ENCODE measurements at regions not wholly inside any gene's neighbourhood (a gene's known extent, or its start where the extent isn't known, plus 50 kb on each side); places are given as distances from the start of the nearest gene placed in this dataset.

GRCh38 chr21:22871692-22872091 lies 1873.5 kb downstream of the NCAM2 start:
- ChIA-PET CTCF (no interaction called here), POLR2A (no interaction called here)
- Histone ChIP-seq H3K36me3 (ENCODE audit: control insufficient read depth, insufficient read depth, low read length) (no peaks in the 10 kb centered on the region), H3K4me3 (ENCODE audit: low read depth, low read length) (no peak overlapping the region), H3K27me3 (ENCODE audit: control insufficient read depth, insufficient read depth, low read length) (no peaks in the 10 kb centered on the region)
- no peak for TF ChIP-seq CTCF (IDR thresholded peaks at IDR 0.05; ENCODE audit: insufficient read depth, low read depth, low read length)
- no peak for DNase-seq (ENCODE audit: low read depth)

DNA sequence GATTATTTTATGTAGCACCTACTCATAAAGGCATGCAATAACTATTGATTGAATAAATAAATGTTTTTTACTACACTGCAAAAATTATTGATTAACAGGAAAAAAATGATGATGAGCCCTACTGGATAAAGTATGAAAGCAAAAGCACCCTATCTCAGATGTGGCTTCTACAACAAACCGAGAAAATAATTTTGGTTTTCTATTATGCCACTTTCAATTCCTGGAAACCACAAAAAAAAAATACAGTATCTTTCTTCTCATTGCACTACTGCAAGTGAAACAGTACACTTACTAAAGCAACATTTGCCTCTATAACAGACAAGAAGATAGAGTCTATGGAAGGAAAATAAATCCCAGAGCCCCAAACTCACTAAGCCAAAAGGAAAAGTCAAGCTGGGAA lies 1882.4 kb downstream of the NCAM2 start:
- ChIA-PET CTCF (no interaction called here), POLR2A (no interaction called here)
- no peak for TF ChIP-seq CTCF (IDR thresholded peaks at IDR 0.05; ENCODE audit: insufficient read depth, low read depth, low read length)
- Histone ChIP-seq H3K36me3 (ENCODE audit: control insufficient read depth, insufficient read depth, low read length) (no peaks in the 10 kb centered on the region), H3K27me3 (ENCODE audit: control insufficient read depth, insufficient read depth, low read length) (no peaks in the 10 kb centered on the region), H3K4me3 (ENCODE audit: low read depth, low read length) (no peak overlapping the region)
- DNase-seq (ENCODE audit: low read depth): no peak

- no peak for DNase-seq (ENCODE audit: low read depth)
- TF ChIP-seq CTCF (IDR thresholded peaks at IDR 0.05; ENCODE audit: insufficient read depth, low read depth, low read length): no peak
- Histone ChIP-seq H3K4me3 (ENCODE audit: low read depth, low read length) (no peak overlapping the region), H3K27me3 (ENCODE audit: control insufficient read depth, insufficient read depth, low read length) (no peaks in the 10 kb centered on the region), H3K36me3 (ENCODE audit: control insufficient read depth, insufficient read depth, low read length) (no peaks in the 10 kb centered on the region)
- POLR2A ChIA-PET: no interaction called here
- CTCF ChIA-PET: no interaction called here
These were observed 1882.9 kb downstream of the NCAM2 start for GRCh38 chr21:22881131-22881530.

DNA sequence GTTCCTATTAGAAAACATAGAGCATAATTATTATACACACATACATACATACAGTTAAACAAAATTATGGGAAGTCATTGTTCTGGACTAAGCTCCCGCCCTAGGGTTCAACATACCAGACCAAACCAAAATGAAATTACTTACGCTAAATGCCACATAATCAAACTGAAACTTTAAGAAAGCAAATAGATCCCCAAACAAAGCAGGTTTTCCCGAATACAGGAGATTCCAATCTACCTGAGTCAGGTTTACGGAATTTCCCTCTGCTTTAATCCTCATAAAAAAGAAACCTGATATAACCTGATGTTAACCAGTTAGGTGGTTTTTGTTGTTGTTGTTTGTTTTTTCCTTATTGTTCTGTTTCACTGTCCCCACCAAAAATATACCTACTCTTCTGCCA lies 1886.9 kb downstream of the NCAM2 start:
- TF ChIP-seq CTCF (IDR thresholded peaks at IDR 0.05; ENCODE audit: insufficient read depth, low read depth, low read length): no peak
- no peak for DNase-seq (ENCODE audit: low read depth)
- CTCF ChIA-PET: no interaction called here
- Histone ChIP-seq H3K36me3 (ENCODE audit: control insufficient read depth, insufficient read depth, low read length) (no peaks in the 10 kb centered on the region), H3K4me3 (ENCODE audit: low read depth, low read length) (no peak overlapping the region), H3K27me3 (ENCODE audit: control insufficient read depth, insufficient read depth, low read length) (no peaks in the 10 kb centered on the region)
- POLR2A ChIA-PET: no interaction called here

- no peak for TF ChIP-seq CTCF (IDR thresholded peaks at IDR 0.05; ENCODE audit: insufficient read depth, low read depth, low read length)
- ChIA-PET CTCF (no interaction called here), POLR2A (no interaction called here)
- Histone ChIP-seq H3K4me3 (ENCODE audit: low read depth, low read length) (no peak overlapping the region), H3K27me3 (ENCODE audit: control insufficient read depth, insufficient read depth, low read length) (no peaks in the 10 kb centered on the region), H3K36me3 (ENCODE audit: control insufficient read depth, insufficient read depth, low read length) (no peaks in the 10 kb centered on the region)
- no peak for DNase-seq (ENCODE audit: low read depth)
These were observed 1887.4 kb downstream of the NCAM2 start for GRCh38 chr21:22885614-22886013.
